IMR-90 (cell line): ENCODE measurements at regions not wholly inside any gene's neighbourhood (a gene's known extent, or its start where the extent isn't known, plus 50 kb on each side); places are given as distances from the start of the nearest gene placed in this dataset.

ENCODE experiments used
- ATAC-seq: fragments of 200-7000 bp; cut with Tn5 transposase; 2 replicates; pipeline ENCODE4 v1.9.1; 2020; ENCODE audit warnings: low read depth, mild to moderate bottlenecking, moderate library complexity
- BruUV-seq: library from RNA; stranded (reverse); fragments of 400-500 nt; replicated peaks from 2 replicates; lab custom pipeline; 2021; lab: Mats Ljungman, UMichigan
- CTCF ChIA-PET: fragments of 300-600 bp; formaldehyde crosslinking; extraction: SDS; loops from one replicate; lab custom pipeline; 2021; ENCODE audit warnings: antibody characterized with exemption; lab: Yijun Ruan, JAX
- POLR2A ChIA-PET: fragments of 300-600 bp; sonication (Branson Sonifier 250); formaldehyde crosslinking; loops from one replicate; lab custom pipeline; 2022; ENCODE audit warnings: antibody characterized with exemption; ENCODE audit not compliant: unreplicated experiment; lab: Charles Lee
- DNase-seq: peaks from one replicate; pipeline ENCODE4 v3.0.0; 2013
- H2AFZ ChIP-seq: replicated peaks from 2 replicates; pipeline ENCODE3; 2013; ENCODE audit warnings: low read length, mild to moderate bottlenecking; ENCODE audit not compliant: poor library complexity
- H2AK5ac ChIP-seq: 2 replicates; pipeline ENCODE4 v1.6.1; 2013; ENCODE audit warnings: low read depth, low read length, inconsistent platforms
- H2AK9ac ChIP-seq: replicated peaks from 2 replicates; pipeline ENCODE3; 2013; ENCODE audit warnings: mild to moderate bottlenecking, low read depth, low read length, moderate library complexity; ENCODE audit not compliant: poor library complexity
- H2BK120ac ChIP-seq: 2 replicates; pipeline ENCODE4 v1.6.1; 2013; ENCODE audit warnings: low read depth, low read length, inconsistent platforms
- H2BK15ac ChIP-seq: 3 replicates; pipeline ENCODE4 v1.6.1; 2013; ENCODE audit warnings: low read depth, low read length, inconsistent platforms
- H2BK20ac ChIP-seq: 2 replicates; pipeline ENCODE4 v1.6.1; 2013; ENCODE audit warnings: low read depth, mild to moderate bottlenecking, inconsistent platforms, low read length, moderate library complexity
- H2BK5ac ChIP-seq: 2 replicates; pipeline ENCODE4 v1.6.1; 2013; ENCODE audit warnings: mild to moderate bottlenecking, low read depth, low read length, inconsistent platforms; ENCODE audit not compliant: poor library complexity, severe bottlenecking
- H3K14ac ChIP-seq: replicated peaks from 2 replicates; pipeline ENCODE4 v1.6.1; 2013; ENCODE audit warnings: low read depth, low read length, inconsistent platforms
- H3K18ac ChIP-seq: 2 replicates; pipeline ENCODE4 v1.6.1; 2013; ENCODE audit warnings: low read depth, low read length, control low read depth
- H3K23ac ChIP-seq: 2 replicates; pipeline ENCODE4 v1.6.1; 2013; ENCODE audit warnings: low read depth, low read length, inconsistent platforms
- H3K27ac ChIP-seq: 2 replicates; pipeline ENCODE4 v1.5.1; 2013; ENCODE audit warnings: mild to moderate bottlenecking, control low read depth, low read length; ENCODE audit not compliant: insufficient read depth
- H3K27me3 ChIP-seq: 2 replicates; pipeline ENCODE4 v1.6.1; 2013; ENCODE audit warnings: low read length; ENCODE audit not compliant: control insufficient read depth, insufficient read depth
- H3K36me3 ChIP-seq: 2 replicates; pipeline ENCODE4 v1.6.1; 2013; ENCODE audit warnings: low read length, mixed read lengths; ENCODE audit not compliant: control insufficient read depth, insufficient read depth
- H3K4ac ChIP-seq: 2 replicates; pipeline ENCODE4 v1.6.1; 2013; ENCODE audit warnings: low read depth, low read length, inconsistent platforms
- H3K4me1 ChIP-seq: 2 replicates; pipeline ENCODE4 v1.6.1; 2013; ENCODE audit warnings: low read length, mixed read lengths; ENCODE audit not compliant: control insufficient read depth, insufficient read depth
- H3K4me2 ChIP-seq: 2 replicates; pipeline ENCODE4 v1.6.1; 2013; ENCODE audit warnings: low read depth, mild to moderate bottlenecking, control low read depth, low read length, moderate library complexity
- H3K4me3 ChIP-seq: 2 replicates; pipeline ENCODE4 v1.5.1; 2013; ENCODE audit warnings: low read depth, mild to moderate bottlenecking, control low read depth, low read length, moderate library complexity; ENCODE audit not compliant: insufficient read depth
- H3K56ac ChIP-seq: 2 replicates; pipeline ENCODE4 v1.6.1; 2013; ENCODE audit warnings: low read length, inconsistent platforms; ENCODE audit not compliant: insufficient read depth; ENCODE audit errors: extremely low read depth
- H3K79me1 ChIP-seq, 2 experiments: 2 replicates each; pipeline ENCODE4 v1.6.1; 2013; ENCODE audit warnings: low read length in 2 of 2, inconsistent platforms in 1 of 2, low read depth in 1 of 2
- H3K9ac ChIP-seq: 2 replicates; pipeline ENCODE4 v1.6.1; 2013; ENCODE audit warnings: low read depth, low read length, control low read depth
- H3K9me1 ChIP-seq: 2 replicates; pipeline ENCODE4 v1.6.1; 2013; ENCODE audit warnings: low read length, inconsistent platforms; ENCODE audit not compliant: insufficient read depth
- H3K9me3 ChIP-seq: 2 replicates; pipeline ENCODE4 v1.6.1; 2013; ENCODE audit warnings: low read length; ENCODE audit not compliant: control insufficient read depth, insufficient read depth
- H4K20me1 ChIP-seq: 2 replicates; pipeline ENCODE4 v1.6.1; 2013; ENCODE audit warnings: low read length, inconsistent platforms; ENCODE audit not compliant: insufficient read depth
- H4K5ac ChIP-seq: 2 replicates; pipeline ENCODE4 v1.6.1; 2013; ENCODE audit warnings: mild to moderate bottlenecking, low read depth, low read length, control low read depth
- H4K8ac ChIP-seq, 2 experiments: 2 replicates each; pipeline ENCODE4 v1.6.1; 2013; ENCODE audit warnings: low read depth in 2 of 2, low read length in 2 of 2, control low read depth in 1 of 2, inconsistent platforms in 1 of 2
- H4K91ac ChIP-seq: 2 replicates; pipeline ENCODE4 v1.6.1; 2013; ENCODE audit warnings: low read depth, low read length, inconsistent platforms; ENCODE audit not compliant: insufficient read depth
- SMC3 ChIP-seq: fragments of 150-350 bp; IDR thresholded peaks from 2 replicates; pipeline ENCODE4 v1.6.1; 2016; ENCODE audit warnings: low read depth, mild to moderate bottlenecking, antibody characterized with exemption, low read length, moderate library complexity
- WGBS, 2 experiments: methylation state at CpG; one replicate each; pipeline versions ENCODE4 v1.1.5 to v1.1.7; 2013; ENCODE audit warnings: missing lambda C conversion rate in 2 of 2; ENCODE audit not compliant: insufficient read length in 1 of 2; ENCODE audit errors: extremely low coverage in 2 of 2; 5-methylcytosine and 5-hydroxymethylcytosine counted together
- dilution Hi-C: fragments of 300-500 bp; cut with HindIII; formaldehyde crosslinking; loops from one replicate; pipeline ENCODE4 v1.14.3; 2018; ENCODE audit warnings: low sequenced_read_pairs; ENCODE audit not compliant: unreplicated experiment
- in situ Hi-C: fragments of 300-500 bp; cut with MboI; formaldehyde crosslinking; loops from 3 replicates; pipeline ENCODE4 v1.14.3; 2019; ENCODE audit warnings: low sequenced_read_pairs, inconsistent platforms, mixed read lengths
- intact Hi-C: fragments of 100-400 bp; cut with micrococcal nuclease; formaldehyde crosslinking; loops from 2 replicates; pipeline ENCODE4 v1.10.0; 2022

DNA sequence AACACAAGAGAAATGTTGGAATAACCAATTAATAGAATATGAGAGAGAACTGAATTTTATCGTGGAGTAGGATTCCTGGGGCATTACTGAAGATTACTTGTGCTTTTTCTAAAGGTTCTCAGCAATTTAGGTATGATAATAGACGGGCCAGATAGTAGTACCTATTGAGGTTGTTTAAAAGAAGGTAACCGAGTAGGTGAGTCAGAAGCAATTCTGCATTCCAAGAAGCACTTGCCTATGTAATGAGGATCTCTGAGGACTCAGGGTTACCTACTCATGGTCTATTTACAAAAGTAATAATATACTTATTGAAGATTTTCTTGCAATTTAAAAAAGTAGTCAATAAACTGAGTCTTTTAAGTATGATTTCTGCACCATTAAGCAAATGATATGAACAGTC lies 1469.8 kb downstream of the BRINP3 start:
- H3K79me1 ChIP-seq = no peaks in the 10 kb centered on the region
- H4K20me1 ChIP-seq = no peaks in the 10 kb centered on the region
- H3K4me2 ChIP-seq = no peak overlapping the region
- CTCF ChIA-PET = no interaction called here
- POLR2A ChIA-PET = no interaction called here
- H3K9me3 ChIP-seq = no peaks in the 10 kb centered on the region
- WGBS, 2 experiments = no CpG with 5 or more reads among the region's 3 CpGs
- H3K9ac ChIP-seq = no peak overlapping the region
- H3K4ac ChIP-seq = no peak overlapping the region
- H2BK120ac ChIP-seq = no peak overlapping the region
- no TSS peak for BruUV-seq
- no peak overlapping the region for H3K56ac ChIP-seq
- no peak overlapping the region for H3K18ac ChIP-seq
- H3K4me1 ChIP-seq = no peaks in the 10 kb centered on the region
- H2BK15ac ChIP-seq = no peak overlapping the region
- intact Hi-C loops = no loop called here
- no peak overlapping the region for H4K8ac ChIP-seq
- DNase-seq (no peak), ATAC-seq (no peak)
- H2BK5ac ChIP-seq = no peak overlapping the region
- no peak for TF ChIP-seq SMC3
- H4K91ac ChIP-seq = no peak overlapping the region
- no peak overlapping the region for H2AK9ac ChIP-seq
- in situ Hi-C loops = no loop called here
- H2AFZ ChIP-seq = no peak overlapping the region
- no peaks in the 10 kb centered on the region for H3K9me1 ChIP-seq
- no peak overlapping the region for H4K5ac ChIP-seq
- H3K27ac ChIP-seq = no peak overlapping the region
- H3K4me3 ChIP-seq = no peak overlapping the region
- H3K36me3 ChIP-seq = no peaks in the 10 kb centered on the region
- H2BK20ac ChIP-seq = no peak overlapping the region
- H3K23ac ChIP-seq = no peak overlapping the region
- no peaks in the 10 kb centered on the region for H3K27me3 ChIP-seq
- H3K14ac ChIP-seq = no peak overlapping the region
- no peak overlapping the region for H2AK5ac ChIP-seq
- dilution Hi-C loops = no loop called here
